GM10266 (cell line): ENCODE measurements at regions not wholly inside any gene's neighbourhood (a gene's known extent, or its start where the extent isn't known, plus 50 kb on each side); places are given as distances from the start of the nearest gene placed in this dataset.

Source experiments
- DNase-seq: peaks from one replicate; pipeline ENCODE4 v3.0.0; 2012; ENCODE audit errors: extremely low spot score
- TF ChIP-seq, protein P1 (sequence below): IDR thresholded peaks from 2 replicates; pipeline ENCODE4 v1.5.1; 2012; ENCODE audit warnings: mild to moderate bottlenecking, low read depth; ENCODE audit not compliant: control insufficient read depth, insufficient read depth; ENCODE audit errors: missing control alignments

GRCh38 chr22:27168681-27169080 lies 511.3 kb downstream of the MIAT start:
- TF ChIP-seq, protein P1, sequence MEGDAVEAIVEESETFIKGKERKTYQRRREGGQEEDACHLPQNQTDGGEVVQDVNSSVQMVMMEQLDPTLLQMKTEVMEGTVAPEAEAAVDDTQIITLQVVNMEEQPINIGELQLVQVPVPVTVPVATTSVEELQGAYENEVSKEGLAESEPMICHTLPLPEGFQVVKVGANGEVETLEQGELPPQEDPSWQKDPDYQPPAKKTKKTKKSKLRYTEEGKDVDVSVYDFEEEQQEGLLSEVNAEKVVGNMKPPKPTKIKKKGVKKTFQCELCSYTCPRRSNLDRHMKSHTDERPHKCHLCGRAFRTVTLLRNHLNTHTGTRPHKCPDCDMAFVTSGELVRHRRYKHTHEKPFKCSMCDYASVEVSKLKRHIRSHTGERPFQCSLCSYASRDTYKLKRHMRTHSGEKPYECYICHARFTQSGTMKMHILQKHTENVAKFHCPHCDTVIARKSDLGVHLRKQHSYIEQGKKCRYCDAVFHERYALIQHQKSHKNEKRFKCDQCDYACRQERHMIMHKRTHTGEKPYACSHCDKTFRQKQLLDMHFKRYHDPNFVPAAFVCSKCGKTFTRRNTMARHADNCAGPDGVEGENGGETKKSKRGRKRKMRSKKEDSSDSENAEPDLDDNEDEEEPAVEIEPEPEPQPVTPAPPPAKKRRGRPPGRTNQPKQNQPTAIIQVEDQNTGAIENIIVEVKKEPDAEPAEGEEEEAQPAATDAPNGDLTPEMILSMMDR = no peak
- DNase-seq = no peak

DNA sequence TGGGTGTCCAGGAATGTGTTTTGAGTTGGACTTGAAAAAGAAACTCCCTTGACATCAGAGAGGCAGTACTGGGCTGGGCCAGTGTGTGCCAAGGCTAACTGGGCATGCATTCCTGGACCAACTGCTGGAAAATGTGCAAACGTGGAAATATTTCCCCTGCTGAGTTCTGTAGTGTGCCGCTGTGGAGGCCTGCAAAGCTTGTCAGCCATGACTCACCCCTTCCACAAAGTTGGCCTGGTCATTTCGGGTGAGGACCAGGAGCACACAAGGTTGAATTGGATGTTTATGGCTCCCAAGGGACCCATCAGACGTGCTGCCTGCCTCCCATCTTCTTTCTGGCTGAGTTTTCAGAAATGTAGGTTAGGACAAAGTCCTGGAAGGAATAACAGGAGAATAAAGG lies 513.1 kb downstream of the MIAT start:
- TF ChIP-seq, protein P1 = no peak
- no peak for DNase-seq

DNA sequence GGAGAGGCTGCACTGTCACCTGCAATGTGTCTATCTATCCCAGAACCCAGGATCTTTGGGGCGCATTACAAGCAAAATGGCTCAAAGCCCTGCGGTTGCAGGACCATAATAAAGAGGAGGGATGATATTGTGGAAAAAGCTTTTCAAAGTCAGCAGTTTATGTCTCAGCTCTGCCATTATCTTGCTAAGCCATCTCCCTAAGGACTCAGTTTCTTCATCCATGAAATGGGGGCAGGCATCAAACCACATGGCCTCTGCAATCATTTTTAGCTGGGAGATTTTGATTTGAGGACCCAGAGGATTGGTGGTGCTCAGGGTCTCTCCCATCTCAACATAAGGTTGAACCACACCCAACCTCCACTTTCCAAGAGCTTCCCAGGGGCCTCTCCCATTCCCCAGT lies 513.8 kb downstream of the MIAT start:
- DNase-seq = no peak
- TF ChIP-seq, protein P1 = no peak

DNA sequence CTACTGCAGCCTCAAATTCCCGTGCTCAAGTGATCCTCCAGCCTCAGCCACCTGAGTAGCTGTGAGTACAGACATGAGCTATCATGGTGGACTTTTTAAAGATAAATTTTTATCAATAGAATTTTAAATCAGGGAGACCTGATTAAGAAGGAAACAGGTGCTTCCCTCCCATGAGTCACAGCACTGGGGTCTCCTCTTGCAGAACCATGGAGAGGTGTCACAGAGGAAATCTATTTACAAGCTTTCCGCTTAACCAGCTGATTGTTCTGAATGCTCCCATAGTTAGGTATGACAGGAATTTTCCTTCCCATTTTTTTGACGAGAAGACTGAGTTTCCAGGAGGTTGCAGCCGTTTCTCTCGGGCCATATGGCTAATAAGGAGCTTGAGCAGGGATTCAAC lies 516.1 kb downstream of the MIAT start:
- no peak for DNase-seq
- TF ChIP-seq, protein P1 = no peak

- no peak for DNase-seq
- TF ChIP-seq, protein P1 = no peak
Observed at GRCh38 chr22:27175021-27175838, 517.8 kb downstream of the MIAT start.

GRCh38 chr22:27175974-27176373 lies 518.6 kb downstream of the MIAT start:
- TF ChIP-seq, protein P1 = no peak
- DNase-seq = no peak

DNA sequence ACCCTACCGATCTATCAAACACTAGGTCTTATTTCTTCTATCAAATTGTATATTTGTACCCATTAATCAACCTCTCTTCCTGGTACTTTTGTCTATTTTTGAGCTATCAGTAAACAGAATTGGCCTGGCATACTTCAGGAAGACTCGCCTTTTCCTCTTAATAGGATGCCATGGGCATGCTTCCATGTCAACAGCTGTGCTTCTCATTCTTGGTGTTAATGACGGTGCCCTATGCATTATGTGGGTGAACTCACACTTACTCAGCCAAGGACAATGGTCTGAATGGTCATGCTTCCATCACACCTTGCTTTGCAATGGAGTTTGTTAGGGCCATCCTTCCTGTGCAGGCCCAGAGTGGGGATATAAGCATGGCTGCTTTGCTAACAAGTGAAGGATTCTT lies 521.8 kb downstream of the MIAT start:
- TF ChIP-seq, protein P1 = no peak
- no peak for DNase-seq
